CD14-positive monocyte (primary cell): ENCODE measurements at regions not wholly inside any gene's neighbourhood (a gene's known extent, or its start where the extent isn't known, plus 50 kb on each side); places are given as distances from the start of the nearest gene placed in this dataset.

Experiments
- DNase-seq, 3 donors: peaks; one replicate each; pipeline ENCODE4 v3.0.0-alpha.2; 2011 to 2022
- H2AFZ ChIP-seq: 2 replicates; pipeline ENCODE4 v1.6.0; 2012; ENCODE audit warnings: mild to moderate bottlenecking, low read depth, low read length, inconsistent platforms; ENCODE audit not compliant: insufficient read depth, poor library complexity, severe bottlenecking
- H3K27ac ChIP-seq, 2 donors: 1 replicate in 1 of 2; 2 replicates in 1 of 2; pipeline ENCODE4 v1.5.1; 2012 to 2013; ENCODE audit warnings: low read length in 2 of 2, control low read depth in 1 of 2, inconsistent platforms in 1 of 2, low read depth in 1 of 2, mild to moderate bottlenecking in 1 of 2
- H3K27me3 ChIP-seq, 2 donors: one replicate each; pipeline versions ENCODE4 v1.6.0 to v1.6.1; 2011 to 2013; ENCODE audit warnings: low read length in 2 of 2; ENCODE audit not compliant: control insufficient read depth in 2 of 2, insufficient read depth in 2 of 2
- H3K36me3 ChIP-seq, 2 donors: replicated peaks in 1 of 2; 1 replicate in 1 of 2; 2 replicates in 1 of 2; pipeline versions ENCODE4 v1.5.1 to v1.6.1; 2012 to 2013; ENCODE audit warnings: low read length in 2 of 2, control low read depth in 1 of 2, inconsistent platforms in 1 of 2, mild to moderate bottlenecking in 1 of 2; ENCODE audit not compliant: insufficient read depth in 2 of 2, control insufficient read depth in 1 of 2
- H3K4me1 ChIP-seq, 2 donors: 1 replicate in 1 of 2; 2 replicates in 1 of 2; pipeline versions ENCODE4 v1.5.1 to v1.6.1; 2012 to 2013; ENCODE audit warnings: low read length in 2 of 2, control low read depth in 1 of 2, inconsistent platforms in 1 of 2, mild to moderate bottlenecking in 1 of 2, moderate library complexity in 1 of 2; ENCODE audit not compliant: insufficient read depth in 2 of 2, control insufficient read depth in 1 of 2
- H3K4me2 ChIP-seq: replicated peaks from 2 replicates; pipeline ENCODE3; 2012; ENCODE audit warnings: low read length, moderate library complexity, mild to moderate bottlenecking; ENCODE audit not compliant: poor library complexity, severe bottlenecking; ENCODE audit errors: extremely low read depth
- H3K4me3 ChIP-seq, 3 experiments: fragments of 200-600 bp in 1 of 3; sonication (generic) in 1 of 3; replicated peaks in 1 of 3; 1 replicate in 2 of 3; 2 replicates in 1 of 3; pipeline ENCODE4 v1.5.1; 2011 to 2013; ENCODE audit warnings: low read length in 3 of 3, mild to moderate bottlenecking in 3 of 3, control low read depth in 2 of 3, low read depth in 2 of 3, inconsistent platforms in 1 of 3, moderate library complexity in 1 of 3
- H3K79me2 ChIP-seq: 2 replicates; pipeline ENCODE4 v1.6.0; 2012; ENCODE audit warnings: mild to moderate bottlenecking, control low read depth, inconsistent platforms, low read length, moderate library complexity; ENCODE audit not compliant: insufficient read depth
- H3K9ac ChIP-seq: 2 replicates; pipeline ENCODE4 v1.6.0; 2017; ENCODE audit warnings: low read length, mild to moderate bottlenecking; ENCODE audit not compliant: insufficient read depth, poor library complexity, severe bottlenecking
- H3K9me3 ChIP-seq, 2 donors: replicated peaks in 1 of 2; 1 replicate in 1 of 2; 2 replicates in 1 of 2; pipeline versions ENCODE4 v1.5.1 to v1.6.1; 2012 to 2013; ENCODE audit warnings: low read length in 2 of 2, control low read depth in 1 of 2; ENCODE audit not compliant: control insufficient read depth in 1 of 2, insufficient read depth in 1 of 2
- H4K20me1 ChIP-seq: 2 replicates; pipeline ENCODE4 v1.6.0; 2012; ENCODE audit warnings: mild to moderate bottlenecking, low read length, control low read depth, moderate library complexity; ENCODE audit not compliant: insufficient read depth
- H3K27ac Mint-ChIP-seq, 7 donors: one replicate each; pipeline ENCODE4 v1.8.0; 2020; ENCODE audit warnings: mild to moderate bottlenecking in 7 of 7, mixed read lengths in 7 of 7, moderate library complexity in 6 of 7, inconsistent platforms in 2 of 7
- H3K27me3 Mint-ChIP-seq, 3 donors: one replicate each; pipeline ENCODE4 v1.8.0; 2021 to 2022; ENCODE audit warnings: low read depth in 3 of 3, mild to moderate bottlenecking in 3 of 3, mixed read lengths in 3 of 3, moderate library complexity in 3 of 3, inconsistent platforms in 1 of 3
- H3K36me3 Mint-ChIP-seq, 2 donors: one replicate each; pipeline ENCODE4 v1.8.0; 2020; ENCODE audit warnings: mixed read lengths in 2 of 2, inconsistent platforms in 1 of 2, mild to moderate bottlenecking in 1 of 2
- H3K4me1 Mint-ChIP-seq: one replicate; pipeline ENCODE4 v1.8.0; 2020; ENCODE audit warnings: mild to moderate bottlenecking, mixed read lengths
- H3K4me3 Mint-ChIP-seq, 2 donors: one replicate each; pipeline ENCODE4 v1.8.0; 2020; ENCODE audit warnings: mild to moderate bottlenecking in 2 of 2, mixed read lengths in 2 of 2, moderate library complexity in 1 of 2
- H3K9me3 Mint-ChIP-seq, 7 donors: one replicate each; pipeline ENCODE4 v1.8.0; 2020 to 2022; ENCODE audit warnings: mixed read lengths in 7 of 7, mild to moderate bottlenecking in 6 of 7, moderate library complexity in 6 of 7, inconsistent platforms in 2 of 7
- CTCF ChIP-seq: fragments of 200-600 bp; IDR thresholded peaks from one replicate; pipeline ENCODE4 v1.8.0; 2022; ENCODE audit warnings: antibody characterized with exemption, mild to moderate bottlenecking
- WGBS: methylation state at CpG from one replicate; pipeline ENCODE4 v1.1.5; 2013; ENCODE audit warnings: missing lambda C conversion rate; ENCODE audit not compliant: insufficient coverage; 5-methylcytosine and 5-hydroxymethylcytosine counted together
- intact Hi-C, 2 donors: fragments of 100-400 bp; cut with micrococcal nuclease; formaldehyde crosslinking; loops; one replicate each; pipeline versions ENCODE4 v1.15.0 to v1.15.1; 2023

DNA sequence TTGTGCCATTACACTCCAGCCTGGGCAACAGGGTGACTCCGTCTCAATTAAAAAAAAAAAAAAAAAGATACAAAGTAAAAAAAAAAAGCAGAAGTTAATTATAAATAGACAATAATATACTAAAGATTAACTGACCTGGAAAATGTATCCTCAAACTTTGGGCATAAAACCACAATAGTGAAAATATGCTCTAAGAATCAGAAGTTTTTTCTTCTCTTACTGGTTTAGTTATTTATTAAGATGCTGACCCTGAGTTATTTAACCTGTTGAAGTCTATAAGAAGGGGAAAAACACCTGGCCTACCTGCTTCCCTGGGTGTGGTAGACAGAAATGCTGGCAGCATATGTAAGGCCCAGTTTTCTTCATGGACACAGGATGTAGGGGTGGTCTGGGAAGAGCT is 133.7 kb upstream of the MLIP start:
- H3K36me3 ChIP-seq: no peaks in the 10 kb centered on the region
- H3K27ac ChIP-seq: no peak overlapping the region
- H3K9me3 ChIP-seq: no peaks in the 10 kb centered on the region
- H3K4me1 ChIP-seq: no peaks in the 10 kb centered on the region
- no peak for DNase-seq
- TF ChIP-seq CTCF: no peak
- no peak overlapping the region for H3K27ac Mint-ChIP-seq
- no peak overlapping the region for H2AFZ ChIP-seq
- H3K36me3 Mint-ChIP-seq: no peaks in the 10 kb centered on the region
- H3K79me2 ChIP-seq: no peaks in the 10 kb centered on the region
- no peaks in the 10 kb centered on the region for H3K9me3 Mint-ChIP-seq
- peaks cover 0 to 4% (median 1%) of the 10 kb centered on the region in 3 donors for H3K27me3 Mint-ChIP-seq
- no peak overlapping the region for H3K4me2 ChIP-seq
- no peaks in the 10 kb centered on the region for H3K27me3 ChIP-seq
- H3K4me1 Mint-ChIP-seq: no peaks in the 10 kb centered on the region
- WGBS: no CpG with 5 or more reads among the region's 1 CpG
- no peaks in the 10 kb centered on the region for H4K20me1 ChIP-seq
- H3K4me3 Mint-ChIP-seq: no peak overlapping the region
- no peak overlapping the region for H3K9ac ChIP-seq
- H3K4me3 ChIP-seq: no peak overlapping the region
- intact Hi-C loops: no loop called here

DNA sequence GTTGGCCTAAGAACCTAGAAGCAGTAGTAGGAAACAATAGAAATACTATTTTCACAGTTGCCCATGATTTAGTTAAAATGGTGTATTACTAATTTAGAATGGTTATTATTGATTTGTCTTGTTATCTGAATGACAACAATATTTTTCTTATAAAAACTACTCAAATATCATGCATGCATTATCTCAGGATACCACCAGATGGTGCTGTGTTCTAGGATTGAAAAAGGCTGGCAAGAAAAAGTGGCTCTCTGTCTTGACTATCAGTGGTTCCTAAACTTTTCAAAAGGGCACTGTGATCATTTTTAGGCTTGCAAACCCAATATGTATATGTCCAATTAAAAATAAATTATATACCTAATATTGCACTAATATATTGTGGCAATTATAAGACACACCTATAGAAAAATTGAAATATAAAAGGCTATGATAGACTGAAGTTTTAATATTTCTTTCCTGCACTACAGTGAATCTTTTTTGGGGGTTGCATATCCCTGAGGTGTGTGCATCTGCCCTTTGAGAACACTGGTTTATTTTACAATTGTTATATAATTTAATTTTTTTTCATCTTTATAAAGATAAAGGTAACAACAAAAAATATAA is 131.7 kb upstream of the MLIP start:
- Mint-ChIP-seq H3K36me3 (no peaks in the 10 kb centered on the region), H3K27ac (no peak overlapping the region), H3K4me3 (no peak overlapping the region), H3K27me3 (peaks cover 0 to 4% (median 2%) of the 10 kb centered on the region in 3 donors), H3K4me1 (no peaks in the 10 kb centered on the region), H3K9me3 (no peaks in the 10 kb centered on the region)
- no peak overlapping the region for H3K4me2 ChIP-seq
- no peaks in the 10 kb centered on the region for H3K36me3 ChIP-seq
- no peaks in the 10 kb centered on the region for H3K9me3 ChIP-seq
- H2AFZ ChIP-seq: no peak overlapping the region
- no peaks in the 10 kb centered on the region for H3K27me3 ChIP-seq
- H3K27ac ChIP-seq: no peak overlapping the region
- H3K4me1 ChIP-seq: no peaks in the 10 kb centered on the region
- H4K20me1 ChIP-seq: no peaks in the 10 kb centered on the region
- peak; percentile 85 for TF ChIP-seq CTCF
- no peaks in the 10 kb centered on the region for H3K79me2 ChIP-seq
- intact Hi-C loops: loop anchor here in 1 of 2 donors (5.0 kb wide), 1 partner anchor 1088 kb away; no protein-coding TSS in a partner anchor
- DNase-seq: peak; percentile 2 to 17 (median 5)
- H3K4me3 ChIP-seq: no peak overlapping the region
- no peak overlapping the region for H3K9ac ChIP-seq
